HEK293T (cell line): ENCODE measurements at regions not wholly inside any gene's neighbourhood (a gene's known extent, or its start where the extent isn't known, plus 50 kb on each side); places are given as distances from the start of the nearest gene placed in this dataset.

Experiments
- BHLHE40 ChIP-seq: fragments of 450-650 bp; IDR thresholded peaks from 2 replicates; pipeline ENCODE4 v1.6.1; 2016; ENCODE audit warnings: mild to moderate bottlenecking, moderate library complexity, borderline replicate concordance
- CTBP1 ChIP-seq: fragments of 450-650 bp; IDR thresholded peaks from 2 replicates; pipeline ENCODE4 v1.6.1; 2016; ENCODE audit warnings: borderline replicate concordance
- ELF4 ChIP-seq: fragments of 450-650 bp; IDR thresholded peaks from 2 replicates; pipeline ENCODE4 v1.6.1; 2017; ENCODE audit warnings: antibody characterized with exemption
- FOXA1 ChIP-seq: fragments of 450-650 bp; IDR thresholded peaks from 2 replicates; pipeline ENCODE4 v1.6.1; 2016; ENCODE audit warnings: mild to moderate bottlenecking
- FOXK2 ChIP-seq: fragments of 450-650 bp; IDR thresholded peaks from 2 replicates; pipeline ENCODE4 v1.6.1; 2016; ENCODE audit warnings: mild to moderate bottlenecking
- FOXM1 ChIP-seq: fragments of 450-650 bp; IDR thresholded peaks from 2 replicates; pipeline ENCODE4 v1.6.1; 2017; ENCODE audit warnings: mild to moderate bottlenecking, borderline replicate concordance
- HDGF ChIP-seq: fragments of 450-650 bp; IDR thresholded peaks from 2 replicates; pipeline ENCODE4 v1.6.1; 2017; ENCODE audit warnings: antibody characterized with exemption, borderline replicate concordance
- LEF1 ChIP-seq: fragments of 450-650 bp; IDR thresholded peaks from 2 replicates; pipeline ENCODE4 v1.6.1; 2017; ENCODE audit warnings: mild to moderate bottlenecking, borderline replicate concordance
- NFRKB ChIP-seq: fragments of 450-650 bp; IDR thresholded peaks from 2 replicates; pipeline ENCODE4 v1.6.1; 2016; ENCODE audit warnings: mild to moderate bottlenecking, moderate library complexity
- SP1 ChIP-seq: fragments of 450-650 bp; IDR thresholded peaks from 2 replicates; pipeline ENCODE4 v1.6.1; 2017
- SUZ12 ChIP-seq: fragments of 450-650 bp; IDR thresholded peaks from 2 replicates; pipeline ENCODE4 v1.6.1; 2016; ENCODE audit warnings: mild to moderate bottlenecking
- TARDBP ChIP-seq: fragments of 450-650 bp; IDR thresholded peaks from 2 replicates; pipeline ENCODE4 v1.6.1; 2016
- ZNF384 ChIP-seq: fragments of 450-650 bp; IDR thresholded peaks from 2 replicates; pipeline ENCODE4 v1.6.1; 2016

GRCh38 chr6:120700001-120700400, 634.3 kb downstream of the TBC1D32 start:
- TF ChIP-seq FOXK2 (no peak), FOXM1 (no peak), SUZ12 (no peak), FOXA1 (no peak), SP1 (no peak), BHLHE40 (no peak), CTBP1 (no peak), TARDBP (no peak), NFRKB (no peak), ZNF384 (no peak), LEF1 (no peak), ELF4 (no peak), HDGF (no peak)
